PFSK-1 (cell line): ENCODE measurements at regions not wholly inside any gene's neighbourhood (a gene's known extent, or its start where the extent isn't known, plus 50 kb on each side); places are given as distances from the start of the nearest gene placed in this dataset.

Experiments
- FOXP2 ChIP-seq: optimal IDR thresholded peaks from 2 replicates; pipeline ENCODE3; 2011; ENCODE audit warnings: borderline replicate concordance, control low read depth, inconsistent platforms; ENCODE audit not compliant: insufficient read depth; ENCODE audit errors: extremely low read length, extremely low read depth
- POLR2AphosphoS5 ChIP-seq: IDR thresholded peaks from 2 replicates; pipeline ENCODE4 v1.6.1; 2012; ENCODE audit warnings: low read depth, mild to moderate bottlenecking, control low read depth, low read length, moderate library complexity
- SIN3A ChIP-seq: IDR thresholded peaks from 2 replicates; pipeline ENCODE4 v1.6.1; 2012; ENCODE audit warnings: mild to moderate bottlenecking, low read length, moderate library complexity, borderline replicate concordance; ENCODE audit not compliant: insufficient read depth
- TAF1 ChIP-seq: IDR thresholded peaks from 2 replicates; pipeline ENCODE4 v1.6.1; 2012; ENCODE audit warnings: low read length, control low read depth, borderline replicate concordance; ENCODE audit not compliant: insufficient read depth
- TF ChIP-seq, protein P1 (sequence below), 2 experiments: IDR thresholded peaks; 2 replicates each; pipeline versions ENCODE4 v1.6.1 to v1.8.0; 2011 to 2012; ENCODE audit warnings: low read depth in 2 of 2, low read length in 2 of 2, control low read depth in 1 of 2, inconsistent platforms in 1 of 2, mild to moderate bottlenecking in 1 of 2, moderate library complexity in 1 of 2; ENCODE audit not compliant: insufficient read depth in 1 of 2

- TF ChIP-seq FOXP2 (no peak), POLR2AphosphoS5 (no peak), TAF1 (no peak), SIN3A (no peak)
- TF ChIP-seq, protein P1, sequence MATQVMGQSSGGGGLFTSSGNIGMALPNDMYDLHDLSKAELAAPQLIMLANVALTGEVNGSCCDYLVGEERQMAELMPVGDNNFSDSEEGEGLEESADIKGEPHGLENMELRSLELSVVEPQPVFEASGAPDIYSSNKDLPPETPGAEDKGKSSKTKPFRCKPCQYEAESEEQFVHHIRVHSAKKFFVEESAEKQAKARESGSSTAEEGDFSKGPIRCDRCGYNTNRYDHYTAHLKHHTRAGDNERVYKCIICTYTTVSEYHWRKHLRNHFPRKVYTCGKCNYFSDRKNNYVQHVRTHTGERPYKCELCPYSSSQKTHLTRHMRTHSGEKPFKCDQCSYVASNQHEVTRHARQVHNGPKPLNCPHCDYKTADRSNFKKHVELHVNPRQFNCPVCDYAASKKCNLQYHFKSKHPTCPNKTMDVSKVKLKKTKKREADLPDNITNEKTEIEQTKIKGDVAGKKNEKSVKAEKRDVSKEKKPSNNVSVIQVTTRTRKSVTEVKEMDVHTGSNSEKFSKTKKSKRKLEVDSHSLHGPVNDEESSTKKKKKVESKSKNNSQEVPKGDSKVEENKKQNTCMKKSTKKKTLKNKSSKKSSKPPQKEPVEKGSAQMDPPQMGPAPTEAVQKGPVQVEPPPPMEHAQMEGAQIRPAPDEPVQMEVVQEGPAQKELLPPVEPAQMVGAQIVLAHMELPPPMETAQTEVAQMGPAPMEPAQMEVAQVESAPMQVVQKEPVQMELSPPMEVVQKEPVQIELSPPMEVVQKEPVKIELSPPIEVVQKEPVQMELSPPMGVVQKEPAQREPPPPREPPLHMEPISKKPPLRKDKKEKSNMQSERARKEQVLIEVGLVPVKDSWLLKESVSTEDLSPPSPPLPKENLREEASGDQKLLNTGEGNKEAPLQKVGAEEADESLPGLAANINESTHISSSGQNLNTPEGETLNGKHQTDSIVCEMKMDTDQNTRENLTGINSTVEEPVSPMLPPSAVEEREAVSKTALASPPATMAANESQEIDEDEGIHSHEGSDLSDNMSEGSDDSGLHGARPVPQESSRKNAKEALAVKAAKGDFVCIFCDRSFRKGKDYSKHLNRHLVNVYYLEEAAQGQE (IDR thresholded peaks at IDR 0.05; ENCODE audit: insufficient read depth in 1 of 2, low read depth in 2 of 2, low read length in 2 of 2): no peak
These were observed 95.5 kb upstream of the DPT start for GRCh38 chr1:168824418-168825065.

GRCh38 chr1:168825129-168825528 lies 96.1 kb upstream of the DPT start:
- TF ChIP-seq FOXP2: no peak
- TF ChIP-seq TAF1: no peak
- TF ChIP-seq POLR2AphosphoS5: no peak
- TF ChIP-seq SIN3A: no peak
- TF ChIP-seq, protein P1 (IDR thresholded peaks at IDR 0.05; ENCODE audit: insufficient read depth in 1 of 2, low read depth in 2 of 2, low read length in 2 of 2): no peak

- TF ChIP-seq, protein P1 (IDR thresholded peaks at IDR 0.05; ENCODE audit: insufficient read depth in 1 of 2, low read depth in 2 of 2, low read length in 2 of 2): no peak
- TF ChIP-seq FOXP2 (no peak), SIN3A (no peak), TAF1 (no peak), POLR2AphosphoS5 (no peak)
These were observed 96.8 kb upstream of the DPT start for GRCh38 chr1:168825820-168826219.

DNA sequence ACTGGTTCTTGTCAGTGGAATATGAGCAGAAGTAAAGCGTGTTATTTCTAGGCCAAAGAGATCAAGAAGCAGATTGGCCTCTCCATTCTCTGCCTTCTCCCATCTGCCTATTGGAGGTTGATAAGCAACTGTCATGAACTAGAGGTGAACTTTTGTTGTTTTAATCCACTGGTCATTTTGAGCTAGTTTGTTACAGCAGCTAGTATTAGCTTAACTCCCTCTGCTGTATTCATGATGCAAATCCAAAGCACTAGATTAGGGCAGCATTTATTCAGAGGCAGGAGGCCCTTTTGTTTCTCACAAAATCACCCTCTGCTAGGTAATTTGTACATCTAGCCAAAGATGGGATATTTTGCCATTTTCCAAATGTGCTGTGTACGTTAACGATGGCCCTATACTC lies 97.3 kb upstream of the DPT start:
- no peak for TF ChIP-seq SIN3A
- TF ChIP-seq, protein P1 (IDR thresholded peaks at IDR 0.05; ENCODE audit: insufficient read depth in 1 of 2, low read depth in 2 of 2, low read length in 2 of 2): no peak
- TF ChIP-seq FOXP2: no peak
- no peak for TF ChIP-seq TAF1
- TF ChIP-seq POLR2AphosphoS5: no peak

GRCh38 chr1:168827557-168827956 lies 98.6 kb upstream of the DPT start:
- TF ChIP-seq POLR2AphosphoS5: no peak
- no peak for TF ChIP-seq FOXP2
- TF ChIP-seq TAF1: no peak
- TF ChIP-seq, protein P1 (IDR thresholded peaks at IDR 0.05; ENCODE audit: insufficient read depth in 1 of 2, low read depth in 2 of 2, low read length in 2 of 2): no peak
- TF ChIP-seq SIN3A: no peak
